ENCODE measurements at regions not wholly inside any gene's neighbourhood (a gene's known extent, or its start where the extent isn't known, plus 50 kb on each side); places are given as distances from the start of the nearest gene placed in this dataset.

- Histone ChIP-seq H3K36me3 (no peaks in the 10 kb centered on the region), H3K27ac (no peak overlapping the region), H3K9me3 (ENCODE audit: low read depth) (no peaks in the 10 kb centered on the region), H3K4me1 (ENCODE audit: low read depth) (no peaks in the 10 kb centered on the region), H3K27me3 (no peaks in the 10 kb centered on the region), H3K4me3 (no peak overlapping the region)
- TF ChIP-seq, protein P1, sequence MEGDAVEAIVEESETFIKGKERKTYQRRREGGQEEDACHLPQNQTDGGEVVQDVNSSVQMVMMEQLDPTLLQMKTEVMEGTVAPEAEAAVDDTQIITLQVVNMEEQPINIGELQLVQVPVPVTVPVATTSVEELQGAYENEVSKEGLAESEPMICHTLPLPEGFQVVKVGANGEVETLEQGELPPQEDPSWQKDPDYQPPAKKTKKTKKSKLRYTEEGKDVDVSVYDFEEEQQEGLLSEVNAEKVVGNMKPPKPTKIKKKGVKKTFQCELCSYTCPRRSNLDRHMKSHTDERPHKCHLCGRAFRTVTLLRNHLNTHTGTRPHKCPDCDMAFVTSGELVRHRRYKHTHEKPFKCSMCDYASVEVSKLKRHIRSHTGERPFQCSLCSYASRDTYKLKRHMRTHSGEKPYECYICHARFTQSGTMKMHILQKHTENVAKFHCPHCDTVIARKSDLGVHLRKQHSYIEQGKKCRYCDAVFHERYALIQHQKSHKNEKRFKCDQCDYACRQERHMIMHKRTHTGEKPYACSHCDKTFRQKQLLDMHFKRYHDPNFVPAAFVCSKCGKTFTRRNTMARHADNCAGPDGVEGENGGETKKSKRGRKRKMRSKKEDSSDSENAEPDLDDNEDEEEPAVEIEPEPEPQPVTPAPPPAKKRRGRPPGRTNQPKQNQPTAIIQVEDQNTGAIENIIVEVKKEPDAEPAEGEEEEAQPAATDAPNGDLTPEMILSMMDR (IDR thresholded peaks at IDR 0.05; ENCODE audit: low read depth, low read length), result no peak
- no peak for DNase-seq (ENCODE audit: low read depth in 1 of 2, low spot score in 1 of 2)
Observed at GRCh38 chr7:15099074-15099473, 196.5 kb upstream of the DGKB start.

DNA sequence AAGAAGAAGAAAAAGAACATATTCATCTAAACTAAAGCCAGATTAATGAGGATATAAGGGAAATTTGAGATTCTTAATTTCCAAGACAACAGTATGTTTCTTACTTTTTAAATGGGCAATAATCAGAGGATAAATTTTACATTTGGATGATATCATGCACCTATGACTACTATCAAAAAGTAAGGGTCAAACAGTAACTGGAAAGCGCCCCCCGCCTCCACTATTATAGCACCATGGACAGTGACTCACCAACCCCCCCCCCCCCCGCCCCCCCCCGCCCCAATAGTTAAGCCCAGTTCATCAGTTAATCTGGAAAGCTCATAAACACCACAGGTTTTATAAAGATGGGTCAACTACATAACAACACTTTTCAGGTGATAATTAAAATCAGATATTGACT lies 194.3 kb upstream of the DGKB start:
- Histone ChIP-seq H3K4me1 (ENCODE audit: low read depth) (no peaks in the 10 kb centered on the region), H3K27ac (no peak overlapping the region), H3K27me3 (no peaks in the 10 kb centered on the region), H3K4me3 (no peak overlapping the region), H3K9me3 (ENCODE audit: low read depth) (no peaks in the 10 kb centered on the region), H3K36me3 (no peaks in the 10 kb centered on the region)
- no peak for DNase-seq (ENCODE audit: low read depth in 1 of 2, low spot score in 1 of 2)
- TF ChIP-seq, protein P1 (IDR thresholded peaks at IDR 0.05; ENCODE audit: low read depth, low read length), result no peak

- no peak overlapping the region for H3K27ac ChIP-seq
- no peaks in the 10 kb centered on the region for H3K36me3 ChIP-seq
- TF ChIP-seq, protein P1 (IDR thresholded peaks at IDR 0.05; ENCODE audit: low read depth, low read length), result no peak
- no peak for DNase-seq (ENCODE audit: low read depth in 1 of 2, low spot score in 1 of 2)
- no peaks in the 10 kb centered on the region for H3K9me3 ChIP-seq (ENCODE audit: low read depth)
- H3K27me3 ChIP-seq, result no peaks in the 10 kb centered on the region
- no peak overlapping the region for H3K4me3 ChIP-seq
- H3K4me1 ChIP-seq (ENCODE audit: low read depth), result no peaks in the 10 kb centered on the region
Observed at GRCh38 chr7:15094989-15095388, 192.4 kb upstream of the DGKB start.

GRCh38 chr7:15087771-15088170 lies 185.2 kb upstream of the DGKB start:
- no peaks in the 10 kb centered on the region for H3K4me1 ChIP-seq (ENCODE audit: low read depth)
- H3K36me3 ChIP-seq, result no peaks in the 10 kb centered on the region
- no peaks in the 10 kb centered on the region for H3K27me3 ChIP-seq
- H3K27ac ChIP-seq, result no peak overlapping the region
- H3K9me3 ChIP-seq (ENCODE audit: low read depth), result no peaks in the 10 kb centered on the region
- TF ChIP-seq, protein P1 (IDR thresholded peaks at IDR 0.05; ENCODE audit: low read depth, low read length), result no peak
- DNase-seq (ENCODE audit: low read depth in 1 of 2, low spot score in 1 of 2), result no peak
- no peak overlapping the region for H3K4me3 ChIP-seq

DNA sequence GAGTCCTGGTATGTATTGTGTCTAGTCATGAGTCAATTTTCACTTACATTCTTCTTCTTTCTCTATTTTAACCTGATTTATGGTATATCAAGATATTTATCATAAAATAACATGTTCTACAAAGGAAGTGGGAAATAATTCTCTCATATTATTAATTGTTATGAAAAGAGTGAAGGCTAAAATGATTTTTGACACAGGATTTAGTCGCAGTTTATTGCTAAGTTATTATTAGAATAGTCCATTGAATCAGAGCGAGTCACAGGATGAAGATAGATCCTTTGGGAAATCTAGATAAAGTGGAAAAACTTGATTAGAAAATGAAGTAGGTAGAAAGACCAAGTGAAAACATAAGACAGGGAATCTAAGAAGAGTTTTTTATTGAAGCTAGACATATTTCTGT lies 184.3 kb upstream of the DGKB start:
- TF ChIP-seq, protein P1 (IDR thresholded peaks at IDR 0.05; ENCODE audit: low read depth, low read length), result no peak
- Histone ChIP-seq H3K27ac (no peak overlapping the region), H3K9me3 (ENCODE audit: low read depth) (no peaks in the 10 kb centered on the region), H3K4me1 (ENCODE audit: low read depth) (no peaks in the 10 kb centered on the region), H3K27me3 (no peaks in the 10 kb centered on the region), H3K4me3 (no peak overlapping the region), H3K36me3 (no peaks in the 10 kb centered on the region)
- no peak for DNase-seq (ENCODE audit: low read depth in 1 of 2, low spot score in 1 of 2)

GRCh38 chr7:15086131-15086611 lies 183.6 kb upstream of the DGKB start:
- Histone ChIP-seq H3K4me1 (ENCODE audit: low read depth) (no peaks in the 10 kb centered on the region), H3K9me3 (ENCODE audit: low read depth) (no peaks in the 10 kb centered on the region), H3K27ac (no peak overlapping the region), H3K4me3 (no peak overlapping the region), H3K27me3 (no peaks in the 10 kb centered on the region), H3K36me3 (no peaks in the 10 kb centered on the region)
- TF ChIP-seq, protein P1 (IDR thresholded peaks at IDR 0.05; ENCODE audit: low read depth, low read length), result no peak
- DNase-seq (ENCODE audit: low read depth in 1 of 2, low spot score in 1 of 2), result no peak
